Osteocyte (in vitro differentiated cells): ENCODE measurements at regions not wholly inside any gene's neighbourhood (a gene's known extent, or its start where the extent isn't known, plus 50 kb on each side); places are given as distances from the start of the nearest gene placed in this dataset.

ENCODE experiments used
- DNase-seq: peaks from one replicate; pipeline ENCODE4 v3.0.0; 2021; ENCODE audit warnings: mixed read lengths; ENCODE audit not compliant: unreplicated experiment; ENCODE audit errors: extremely low spot score
- H3K27ac Mint-ChIP-seq: one replicate; pipeline ENCODE4 v1.8.0; 2021; ENCODE audit warnings: mild to moderate bottlenecking, mixed read lengths; ENCODE audit not compliant: unreplicated experiment
- H3K27me3 Mint-ChIP-seq: one replicate; pipeline ENCODE4 v1.8.0; 2021; ENCODE audit warnings: mixed read lengths; ENCODE audit not compliant: unreplicated experiment
- H3K36me3 Mint-ChIP-seq: one replicate; pipeline ENCODE4 v1.8.0; 2021; ENCODE audit warnings: mixed read lengths; ENCODE audit not compliant: unreplicated experiment
- H3K4me1 Mint-ChIP-seq: one replicate; pipeline ENCODE4 v1.8.0; 2021; ENCODE audit warnings: mixed read lengths; ENCODE audit not compliant: unreplicated experiment
- H3K4me3 Mint-ChIP-seq: one replicate; pipeline ENCODE4 v1.8.0; 2021; ENCODE audit warnings: mild to moderate bottlenecking, moderate library complexity, mixed read lengths; ENCODE audit not compliant: unreplicated experiment
- H3K9me3 Mint-ChIP-seq: one replicate; pipeline ENCODE4 v1.8.0; 2021; ENCODE audit warnings: mixed read lengths; ENCODE audit not compliant: unreplicated experiment
- CTCF ChIP-seq: fragments of 200-600 bp; sonication (generic); IDR thresholded peaks from 2 replicates; pipeline ENCODE4 v1.5.0; 2021; ENCODE audit warnings: antibody characterized with exemption, mild to moderate bottlenecking, moderate library complexity

GRCh38 chr6:47163536-47163935, 121.4 kb upstream of the ADGRF1 start:
- no peak for TF ChIP-seq CTCF
- Mint-ChIP-seq H3K36me3 (no peaks in the 10 kb centered on the region), H3K9me3 (no peaks in the 10 kb centered on the region), H3K4me3 (no peak overlapping the region), H3K27me3 (no peaks in the 10 kb centered on the region), H3K4me1 (peaks cover 16% of the 10 kb centered on the region), H3K27ac (no peak overlapping the region)
- DNase-seq, result no peak

- Mint-ChIP-seq H3K4me1 (peaks cover 9% of the 10 kb centered on the region), H3K27me3 (no peaks in the 10 kb centered on the region), H3K36me3 (no peaks in the 10 kb centered on the region), H3K9me3 (no peaks in the 10 kb centered on the region), H3K4me3 (no peak overlapping the region), H3K27ac (no peak overlapping the region)
- TF ChIP-seq CTCF, result no peak
- DNase-seq, result no peak
Measured at GRCh38 chr6:47162793-47163192, 120.7 kb upstream of the ADGRF1 start.

GRCh38 chr6:47162231-47162630, 120.1 kb upstream of the ADGRF1 start:
- no peak overlapping the region for H3K27ac Mint-ChIP-seq
- H3K4me3 Mint-ChIP-seq, result no peak overlapping the region

GRCh38 chr6:47161176-47161687, 119.1 kb upstream of the ADGRF1 start:
- DNase-seq, result no peak
- Mint-ChIP-seq H3K4me1 (peaks cover 5% of the 10 kb centered on the region), H3K9me3 (no peaks in the 10 kb centered on the region), H3K36me3 (no peaks in the 10 kb centered on the region), H3K27ac (no peak overlapping the region), H3K4me3 (no peak overlapping the region), H3K27me3 (no peaks in the 10 kb centered on the region)
- TF ChIP-seq CTCF, result no peak

More at GRCh38 chr6:47162231-47162630, 120.1 kb upstream of the ADGRF1 start:
- no peak for DNase-seq
- peaks cover 5% of the 10 kb centered on the region for H3K4me1 Mint-ChIP-seq
- no peaks in the 10 kb centered on the region for H3K9me3 Mint-ChIP-seq
- H3K27me3 Mint-ChIP-seq, result no peaks in the 10 kb centered on the region
- TF ChIP-seq CTCF, result no peak
- H3K36me3 Mint-ChIP-seq, result no peaks in the 10 kb centered on the region

GRCh38 chr6:47160702-47161101, 118.6 kb upstream of the ADGRF1 start:
- H3K27ac Mint-ChIP-seq, result no peak overlapping the region
- no peak for TF ChIP-seq CTCF
- no peaks in the 10 kb centered on the region for H3K27me3 Mint-ChIP-seq
- no peaks in the 10 kb centered on the region for H3K9me3 Mint-ChIP-seq
- H3K4me3 Mint-ChIP-seq, result no peak overlapping the region
- H3K36me3 Mint-ChIP-seq, result no peaks in the 10 kb centered on the region
- H3K4me1 Mint-ChIP-seq, result peaks cover under 1% of the 10 kb centered on the region
- DNase-seq, result no peak
